A549 (cell line): ENCODE measurements at regions not wholly inside any gene's neighbourhood (a gene's known extent, or its start where the extent isn't known, plus 50 kb on each side); places are given as distances from the start of the nearest gene placed in this dataset.
"Not testable (repeated sequence)": the region's sequence is repeated elsewhere in the genome, so short reads cannot be mapped to it uniquely, and the experiment has no call there.

Source experiments
- ATAC-seq, 2 experiments: fragments of 200-7000 bp in 1 of 2; fragments of >200 bp in 1 of 2; cut with Nextera tagmentation in 1 of 2; cut with Tn5 transposase in 1 of 2; 3 replicates each; pipeline versions ENCODE4 v1.8.0 to v1.9.1; 2018 to 2020; ENCODE audit warnings: mild to moderate bottlenecking in 1 of 2, moderate library complexity in 1 of 2
- CTCF ChIA-PET: fragments of 300-600 bp; sonication (Branson Sonifier 250); formaldehyde crosslinking; extraction: SDS; loops from one replicate; lab custom pipeline; 2021; ENCODE audit warnings: antibody characterized with exemption, inconsistent platforms; lab: Yijun Ruan, JAX
- POLR2A ChIA-PET: fragments of 350-600 bp; formaldehyde crosslinking; extraction: SDS; loops from one replicate; lab custom pipeline; 2021; ENCODE audit warnings: antibody characterized with exemption, inconsistent platforms; lab: Yijun Ruan, JAX
- DNase-seq, 2 experiments: peaks; one replicate each; pipeline versions ENCODE4 v3.0.0 to v3.0.0-alpha.2; 2011 to 2016; ENCODE audit warnings: low read depth in 1 of 2, low spot score in 1 of 2
- FAIRE-seq: peaks from 2 replicates; lab custom pipeline; 2011; peaks lifted over from hg19 to GRCh38; lab: Jason Lieb, UNC
- H3K27ac ChIP-seq, 2 experiments: fragments of >200 bp; sonication (Bioruptor Twin); formaldehyde crosslinking; 3 replicates each; pipeline ENCODE4 v1.5.1; 2016 to 2017
- H3K4me1 ChIP-seq: fragments of >200 bp; sonication (Bioruptor Twin); formaldehyde crosslinking; 3 replicates; pipeline ENCODE4 v1.6.1; 2016
- H3K4me2 ChIP-seq: fragments of >200 bp; sonication (Bioruptor Twin); formaldehyde crosslinking; 3 replicates; pipeline ENCODE4 v1.6.1; 2016
- H3K4me3 ChIP-seq: fragments of >200 bp; sonication (Bioruptor Twin); formaldehyde crosslinking; 3 replicates; pipeline ENCODE4 v1.5.1; 2016
- H3K9me3 ChIP-seq: fragments of >200 bp; sonication (Bioruptor Twin); formaldehyde crosslinking; 3 replicates; pipeline ENCODE4 v1.6.1; 2016
- CTCF ChIP-seq: fragments of >200 bp; sonication (Bioruptor Twin); formaldehyde crosslinking; IDR thresholded peaks from 3 replicates; pipeline ENCODE4 v1.5.1; 2016
- MAFK ChIP-seq: fragments of 450-650 bp; IDR thresholded peaks from 2 replicates; pipeline ENCODE4 v1.6.1; 2014; ENCODE audit not compliant: partially characterized antibody
- RAD21 ChIP-seq, 2 experiments: fragments of >200 bp in 1 of 2; sonication (Bioruptor Twin) in 1 of 2; formaldehyde crosslinking in 1 of 2; IDR thresholded peaks in 1 of 2; conservative IDR thresholded peaks in 1 of 2; 2 replicates in 1 of 2; 3 replicates in 1 of 2; pipeline ENCODE4 v1.6.1; 2012 to 2018; ENCODE audit warnings: inconsistent platforms in 1 of 2
- SMC3 ChIP-seq: fragments of >200 bp; sonication (Bioruptor Twin); formaldehyde crosslinking; IDR thresholded peaks from 3 replicates; pipeline ENCODE4 v1.6.1; 2018; ENCODE audit warnings: inconsistent platforms
- WGBS: methylation state at CpG from one replicate; pipeline ENCODE4 v1.1.6; 2017; ENCODE audit errors: missing lambda C conversion rate; 5-methylcytosine and 5-hydroxymethylcytosine counted together
- small RNA-seq, 6 experiments: library from RNA; depleted of rRNA; stranded (forward); fragments of <200 nt; gene quantifications; one replicate each; pipeline ENCODE3, GENCODE V24; 2012

- 30% methylated on average over 9 of the region's 9 CpGs for WGBS
- H3K4me2 ChIP-seq = peak overlapping the region; percentile 26; the same call in 1 of the 3 replicates
- H3K27ac ChIP-seq, H3K4me3 ChIP-seq, POLR2A ChIA-PET, DNase-seq, FAIRE-seq, H3K9me3 ChIP-seq, H3K4me1 ChIP-seq: not testable (repeated sequence)
- TF ChIP-seq CTCF (peak; percentile 37), SMC3 (peak; percentile 35; the same call in 2 of the 3 replicates), RAD21 (conservative IDR thresholded peaks at IDR 0.05 in 1 of 2, IDR thresholded peaks at IDR 0.05 in 1 of 2) (peak in 1 of 2 experiments; percentile 23; a peak in 2 of 5 replicates)
- ATAC-seq = peak; percentile 98 to 99
- CTCF ChIA-PET = interaction anchor here (1.0 kb wide), 1 partner anchor 20 kb away, joined by 3 read pairs; no protein-coding TSS in a partner anchor
Measured at GRCh38 chr1:144532156-144532607, 60.5 kb upstream of the PPIAL4F start.

GRCh38 chr1:144533480-144533879 lies 59.2 kb upstream of the PPIAL4F start:
- CTCF ChIA-PET, ATAC-seq, H3K4me2 ChIP-seq, POLR2A ChIA-PET, DNase-seq, H3K4me1 ChIP-seq, H3K27ac ChIP-seq, H3K9me3 ChIP-seq, FAIRE-seq, H3K4me3 ChIP-seq: not testable (repeated sequence)
- 62% methylated on average over 3 of the region's 3 CpGs for WGBS

GRCh38 chr1:144534286-144534685 lies 58.4 kb upstream of the PPIAL4F start:
- FAIRE-seq, H3K4me3 ChIP-seq, H3K4me1 ChIP-seq, DNase-seq, CTCF ChIA-PET, H3K27ac ChIP-seq, ATAC-seq, POLR2A ChIA-PET, H3K4me2 ChIP-seq, H3K9me3 ChIP-seq: not testable (repeated sequence)
- WGBS = 40% methylated on average over 1 of the region's 1 CpG

- H3K4me2 ChIP-seq, H3K4me1 ChIP-seq, POLR2A ChIA-PET, CTCF ChIA-PET, H3K4me3 ChIP-seq, DNase-seq, H3K27ac ChIP-seq, H3K9me3 ChIP-seq, ATAC-seq, FAIRE-seq: not testable (repeated sequence)
- WGBS = 87% methylated on average over 1 of the region's 1 CpG
Measured at GRCh38 chr1:144536677-144537076, 56.0 kb upstream of the PPIAL4F start.

GRCh38 chr1:144537234-144537633 lies 55.5 kb upstream of the PPIAL4F start:
- POLR2A ChIA-PET, CTCF ChIA-PET, H3K4me2 ChIP-seq, H3K4me1 ChIP-seq, H3K4me3 ChIP-seq, FAIRE-seq, H3K27ac ChIP-seq, H3K9me3 ChIP-seq, DNase-seq, ATAC-seq: not testable (repeated sequence)
- WGBS = 79% methylated on average over 5 of the region's 5 CpGs

GRCh38 chr1:144538736-144539135 lies 54.0 kb upstream of the PPIAL4F start:
- CTCF ChIA-PET, ATAC-seq, DNase-seq, H3K4me1 ChIP-seq, H3K4me3 ChIP-seq, H3K4me2 ChIP-seq, H3K27ac ChIP-seq, FAIRE-seq, H3K9me3 ChIP-seq, POLR2A ChIA-PET: not testable (repeated sequence)
- TF ChIP-seq MAFK = peak; percentile 46
- 83% methylated on average over 6 of the region's 6 CpGs for WGBS

GRCh38 chr1:144539191-144539960 lies 53.3 kb upstream of the PPIAL4F start:
- DNase-seq, H3K4me3 ChIP-seq, FAIRE-seq, H3K9me3 ChIP-seq, H3K4me2 ChIP-seq, ATAC-seq, CTCF ChIA-PET, POLR2A ChIA-PET, H3K4me1 ChIP-seq, H3K27ac ChIP-seq: not testable (repeated sequence)
- WGBS = 78% methylated on average over 27 of the region's 37 CpGs

Small RNAs in the stretch of these regions (small RNA-seq; reads per million reads assigned to genes)
- 0.95 to 763 (median 56.2) reads per million in 6 experiments for gene RF00003
